ENCODE measurements at regions not wholly inside any gene's neighbourhood (a gene's known extent, or its start where the extent isn't known, plus 50 kb on each side); places are given as distances from the start of the nearest gene placed in this dataset.

DNA sequence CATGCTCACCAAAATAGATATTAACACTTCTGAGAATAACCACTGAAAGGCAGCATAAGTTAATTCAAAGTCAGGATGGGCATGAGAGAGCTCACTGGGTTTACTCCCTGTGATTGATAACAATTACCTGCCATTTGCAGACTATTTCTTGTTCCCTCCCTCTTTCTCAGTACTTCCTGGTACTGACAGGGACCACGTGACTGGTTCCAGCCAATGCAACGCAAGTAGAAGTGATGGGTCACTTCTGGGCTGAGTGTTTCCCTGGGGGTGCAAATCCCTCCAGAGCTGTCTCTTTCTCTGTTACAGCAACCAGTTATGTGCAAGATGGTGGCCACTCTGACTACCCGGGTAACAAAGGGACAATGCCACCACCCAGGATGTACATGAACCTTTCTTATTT, 118.8 kb downstream of the EFNB2 start:
- TF ChIP-seq, protein P1, sequence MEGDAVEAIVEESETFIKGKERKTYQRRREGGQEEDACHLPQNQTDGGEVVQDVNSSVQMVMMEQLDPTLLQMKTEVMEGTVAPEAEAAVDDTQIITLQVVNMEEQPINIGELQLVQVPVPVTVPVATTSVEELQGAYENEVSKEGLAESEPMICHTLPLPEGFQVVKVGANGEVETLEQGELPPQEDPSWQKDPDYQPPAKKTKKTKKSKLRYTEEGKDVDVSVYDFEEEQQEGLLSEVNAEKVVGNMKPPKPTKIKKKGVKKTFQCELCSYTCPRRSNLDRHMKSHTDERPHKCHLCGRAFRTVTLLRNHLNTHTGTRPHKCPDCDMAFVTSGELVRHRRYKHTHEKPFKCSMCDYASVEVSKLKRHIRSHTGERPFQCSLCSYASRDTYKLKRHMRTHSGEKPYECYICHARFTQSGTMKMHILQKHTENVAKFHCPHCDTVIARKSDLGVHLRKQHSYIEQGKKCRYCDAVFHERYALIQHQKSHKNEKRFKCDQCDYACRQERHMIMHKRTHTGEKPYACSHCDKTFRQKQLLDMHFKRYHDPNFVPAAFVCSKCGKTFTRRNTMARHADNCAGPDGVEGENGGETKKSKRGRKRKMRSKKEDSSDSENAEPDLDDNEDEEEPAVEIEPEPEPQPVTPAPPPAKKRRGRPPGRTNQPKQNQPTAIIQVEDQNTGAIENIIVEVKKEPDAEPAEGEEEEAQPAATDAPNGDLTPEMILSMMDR (IDR thresholded peaks at IDR 0.05): no peak

DNA sequence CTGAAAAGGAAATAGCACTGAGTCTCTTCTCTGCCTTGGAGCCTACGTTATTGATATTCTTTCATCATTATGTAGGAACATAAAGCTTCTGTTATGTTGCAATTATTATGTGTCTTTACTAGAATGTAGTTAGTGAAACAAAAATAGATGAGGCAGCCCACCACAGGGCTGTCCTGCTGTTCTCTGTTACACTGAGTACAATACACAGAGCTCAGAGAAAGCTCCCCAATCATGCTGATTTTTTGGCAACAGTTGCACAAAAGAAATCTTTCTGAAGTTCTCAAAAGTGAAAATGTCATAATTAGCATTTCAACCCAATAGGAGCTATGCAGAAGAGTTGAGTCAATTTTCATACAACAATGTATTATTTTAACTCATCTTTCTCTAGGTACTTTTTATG, 119.5 kb downstream of the EFNB2 start:
- TF ChIP-seq, protein P1 (IDR thresholded peaks at IDR 0.05): no peak

DNA sequence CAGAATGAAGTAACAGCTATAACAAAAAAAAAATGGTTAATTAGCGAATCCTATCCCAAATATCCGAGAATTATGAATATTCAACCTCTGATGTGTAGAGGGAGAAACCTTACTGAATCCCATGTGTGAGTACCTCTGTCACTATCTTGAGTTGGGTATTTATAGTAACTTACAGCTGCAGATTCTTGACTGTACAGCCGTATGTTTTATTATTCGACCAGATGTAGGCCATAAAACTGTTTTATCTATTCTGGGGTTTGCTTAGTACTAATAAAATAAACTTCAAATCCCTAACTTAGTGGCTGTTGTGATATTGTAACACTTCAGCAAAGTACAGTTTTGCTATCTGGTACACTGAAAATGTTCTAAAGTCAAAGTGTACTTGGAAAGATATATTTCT, 120.0 kb downstream of the EFNB2 start:
- TF ChIP-seq, protein P1 (IDR thresholded peaks at IDR 0.05): no peak

DNA sequence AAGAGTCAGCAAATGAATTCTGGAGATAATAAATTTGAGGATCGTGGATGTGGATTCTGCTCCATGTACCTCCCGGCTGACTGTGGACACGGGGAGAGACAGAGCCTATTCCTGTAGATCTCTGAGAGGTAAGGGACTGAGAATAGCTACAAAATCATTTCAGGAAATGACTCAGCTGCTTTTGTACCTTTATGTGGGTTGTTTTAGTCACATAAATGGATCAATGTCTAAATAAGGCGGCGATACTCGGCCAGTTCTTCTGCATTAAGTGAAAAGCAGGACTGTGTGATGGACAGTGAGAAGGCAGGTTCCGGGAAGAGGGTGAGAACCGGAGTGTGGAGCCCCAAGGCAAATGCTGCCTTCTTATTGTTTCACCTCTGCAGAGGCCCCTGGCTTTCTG, 128.1 kb downstream of the EFNB2 start:
- TF ChIP-seq, protein P1 (IDR thresholded peaks at IDR 0.05): no peak

DNA sequence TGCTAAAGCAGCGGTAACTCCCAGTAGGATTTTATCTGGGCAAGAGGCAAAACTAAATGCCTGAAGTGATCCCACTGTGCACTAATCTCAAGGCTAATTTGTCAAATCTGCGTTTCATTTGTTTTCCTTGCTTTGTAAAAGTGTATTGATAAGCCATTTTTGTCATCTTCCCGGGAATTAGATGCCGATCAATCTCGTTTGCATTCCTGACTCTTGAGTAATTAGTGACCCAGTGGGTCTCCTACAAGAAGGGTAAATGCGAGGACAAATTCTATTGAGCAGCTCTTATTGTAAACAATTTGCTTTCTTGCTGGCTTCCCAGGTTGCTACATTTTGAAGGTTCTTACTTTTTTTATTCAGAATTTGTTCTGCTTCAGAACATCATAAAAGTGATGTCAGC, 129.7 kb downstream of the EFNB2 start:
- TF ChIP-seq, protein P1 (IDR thresholded peaks at IDR 0.05): no peak

DNA sequence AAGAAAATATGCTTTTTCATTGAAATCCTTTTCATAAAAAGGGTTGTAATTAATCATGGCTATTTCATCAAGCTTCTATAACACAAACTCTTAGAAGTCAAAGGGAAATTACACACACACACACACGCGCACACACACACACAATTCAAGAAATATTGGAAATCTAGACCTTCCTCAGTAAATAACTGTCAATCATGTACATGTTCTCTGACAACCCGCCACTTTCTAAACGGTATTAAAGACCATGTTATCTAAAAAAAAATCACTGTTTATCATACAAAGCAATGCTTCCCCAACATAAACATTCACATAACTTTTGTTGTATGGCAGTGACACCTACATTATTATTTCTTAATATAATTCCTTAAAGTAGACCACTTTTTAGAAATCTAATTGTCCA, 132.2 kb downstream of the EFNB2 start:
- TF ChIP-seq, protein P1 (IDR thresholded peaks at IDR 0.05): no peak

DNA sequence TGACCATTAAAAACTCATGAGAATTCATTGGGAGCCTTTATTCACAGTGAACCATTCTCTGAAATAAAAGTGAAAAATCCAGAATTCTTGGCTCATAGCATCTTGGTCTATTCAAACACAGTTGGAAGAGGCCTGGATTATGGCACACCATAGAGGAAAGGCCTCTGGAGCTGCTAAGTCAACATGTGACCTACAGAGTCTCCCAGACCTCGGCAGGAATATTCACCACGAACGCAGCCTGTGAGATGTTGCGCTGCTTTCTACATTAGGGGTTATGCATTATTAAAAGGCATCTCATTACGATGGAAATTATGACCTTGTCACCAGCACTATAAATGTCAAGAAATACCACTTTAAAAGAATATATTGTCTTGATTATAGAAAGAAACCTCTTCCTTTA, 132.6 kb downstream of the EFNB2 start:
- TF ChIP-seq, protein P1 (IDR thresholded peaks at IDR 0.05): no peak

DNA sequence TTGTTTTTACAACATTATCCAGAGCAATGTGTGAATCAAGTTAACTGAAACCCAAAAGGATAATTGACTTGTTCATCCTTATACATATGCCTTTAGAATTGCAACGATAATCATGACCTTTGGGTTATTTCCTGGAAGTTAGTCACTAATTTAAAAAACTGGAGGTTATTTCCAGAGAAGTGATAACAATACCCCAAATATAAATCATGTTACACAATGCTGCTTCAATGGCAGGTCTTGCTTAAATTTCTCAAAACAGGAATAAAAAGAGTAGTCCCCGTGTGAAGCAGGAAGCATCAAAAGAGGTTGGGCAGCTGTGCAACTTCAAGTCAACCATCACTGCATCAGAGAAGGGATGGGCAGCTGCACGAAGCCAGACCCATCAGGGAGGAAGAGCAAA, 134.4 kb downstream of the EFNB2 start:
- TF ChIP-seq, protein P1 (IDR thresholded peaks at IDR 0.05): no peak
